SKM-1 treated with dmso at 0.1 percent for 144 hours (cell line): ENCODE measurements at regions not wholly inside any gene's neighbourhood (a gene's known extent, or its start where the extent isn't known, plus 50 kb on each side); places are given as distances from the start of the nearest gene placed in this dataset.
"Not testable (repeated sequence)": the region's sequence is repeated elsewhere in the genome, so short reads cannot be mapped to it uniquely, and the experiment has no call there.

Experiments used
- DNase-seq: peaks from one replicate; lab custom pipeline; 2025; ENCODE audit not compliant: unreplicated experiment; lab: John Stamatoyannopoulos, UW

- DNase-seq: no peak
Measured at GRCh38 chr12:91767237-91767636, 378.4 kb downstream of the BTG1 start.

GRCh38 chr12:91766454-91766853, 379.2 kb downstream of the BTG1 start:
- DNase-seq: no peak

GRCh38 chr12:91763654-91764370, 381.8 kb downstream of the BTG1 start:
- no peak for DNase-seq

GRCh38 chr12:91753649-91754048, 392.0 kb downstream of the BTG1 start:
- DNase-seq: no peak

- no peak for DNase-seq
Measured at GRCh38 chr12:91746976-91747375, 398.7 kb downstream of the BTG1 start.

GRCh38 chr12:91744597-91744996, 401.0 kb downstream of the BTG1 start:
- DNase-seq: no peak

- no peak for DNase-seq
Measured at GRCh38 chr12:91743704-91744321, 401.8 kb downstream of the BTG1 start.

GRCh38 chr12:91743280-91743679, 402.4 kb downstream of the BTG1 start:
- no peak for DNase-seq

- no peak for DNase-seq
Measured at GRCh38 chr12:91741932-91742331, 403.7 kb downstream of the BTG1 start.

- not testable (repeated sequence) for DNase-seq
Measured at GRCh38 chr12:91733846-91734245, 411.8 kb downstream of the BTG1 start.

GRCh38 chr12:91732086-91732485, 413.6 kb downstream of the BTG1 start:
- DNase-seq: no peak

GRCh38 chr12:91729543-91729942, 416.1 kb downstream of the BTG1 start:
- DNase-seq: no peak

GRCh38 chr12:91723191-91723590, 422.5 kb downstream of the BTG1 start:
- DNase-seq: no peak

- no peak for DNase-seq
Measured at GRCh38 chr12:91722072-91722471, 423.6 kb downstream of the BTG1 start.

- DNase-seq: no peak
Measured at GRCh38 chr12:91721023-91721422, 424.6 kb downstream of the BTG1 start.

GRCh38 chr12:91718326-91718725, 427.3 kb downstream of the BTG1 start:
- DNase-seq: no peak

GRCh38 chr12:91717804-91718203, 427.8 kb downstream of the BTG1 start:
- no peak for DNase-seq

- not testable (repeated sequence) for DNase-seq
Measured at GRCh38 chr12:91711925-91712324, 433.7 kb downstream of the BTG1 start.

GRCh38 chr12:91706466-91706865, 439.2 kb downstream of the BTG1 start:
- DNase-seq: no peak

GRCh38 chr12:91704446-91704845, 441.2 kb downstream of the BTG1 start:
- no peak for DNase-seq

GRCh38 chr12:91703491-91704283, 442.0 kb downstream of the BTG1 start:
- DNase-seq: no peak

- DNase-seq: no peak
Measured at GRCh38 chr12:91702843-91703425, 442.7 kb downstream of the BTG1 start.
